HG02973 (cell line): ENCODE measurements at regions not wholly inside any gene's neighbourhood (a gene's known extent, or its start where the extent isn't known, plus 50 kb on each side); places are given as distances from the start of the nearest gene placed in this dataset.
"Not testable (repeated sequence)": the region's sequence is repeated elsewhere in the genome, so short reads cannot be mapped to it uniquely, and the experiment has no call there.

ENCODE experiments used
- ATAC-seq: cut with Tn5 transposase; IDR thresholded peaks from one replicate; pipeline ENCODE4 v1.9.1; 2021; ENCODE audit warnings: moderate library complexity; ENCODE audit not compliant: unreplicated experiment

- not testable (repeated sequence) for ATAC-seq
Measured at GRCh38 chrX:122140219-122140618, 1043.9 kb upstream of the GRIA3 start.

DNA sequence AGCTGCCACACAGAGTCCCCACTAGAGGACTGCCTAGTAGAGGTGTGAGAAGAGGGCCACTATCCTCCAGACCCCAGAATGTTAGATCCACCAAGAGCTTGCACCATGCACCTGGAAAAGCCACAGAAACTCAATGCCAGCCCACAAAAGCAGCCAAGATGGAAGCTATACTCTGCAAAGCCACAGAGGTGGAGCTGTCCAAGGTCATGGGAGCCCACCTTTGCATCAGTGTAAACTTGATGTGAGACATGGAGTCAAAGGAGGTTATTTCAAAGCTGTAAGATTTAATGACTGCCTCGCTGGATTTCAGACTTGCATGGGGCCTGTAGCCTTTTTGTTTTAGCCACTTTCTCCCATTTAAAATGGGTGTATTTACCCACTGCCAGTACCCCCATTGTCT lies 1030.1 kb upstream of the GRIA3 start:
- no peak for ATAC-seq

DNA sequence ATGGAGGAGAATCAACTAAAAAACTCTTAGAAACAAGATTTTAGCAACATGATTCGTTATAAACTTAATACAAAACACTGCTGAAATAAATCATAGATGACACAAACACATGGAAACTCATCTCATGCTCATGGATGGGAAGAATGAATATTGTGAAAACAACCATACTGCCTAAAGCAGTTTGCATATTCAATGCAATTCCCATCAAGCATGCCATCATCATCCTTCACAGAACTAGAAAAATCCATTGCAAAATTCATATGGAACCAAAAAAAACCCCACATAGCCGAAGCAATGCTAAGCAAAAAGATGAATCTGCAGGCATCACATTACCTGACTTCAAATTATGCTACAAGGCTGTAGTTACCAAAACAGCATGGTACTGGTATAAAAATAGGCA lies 1015.8 kb upstream of the GRIA3 start:
- no peak for ATAC-seq

DNA sequence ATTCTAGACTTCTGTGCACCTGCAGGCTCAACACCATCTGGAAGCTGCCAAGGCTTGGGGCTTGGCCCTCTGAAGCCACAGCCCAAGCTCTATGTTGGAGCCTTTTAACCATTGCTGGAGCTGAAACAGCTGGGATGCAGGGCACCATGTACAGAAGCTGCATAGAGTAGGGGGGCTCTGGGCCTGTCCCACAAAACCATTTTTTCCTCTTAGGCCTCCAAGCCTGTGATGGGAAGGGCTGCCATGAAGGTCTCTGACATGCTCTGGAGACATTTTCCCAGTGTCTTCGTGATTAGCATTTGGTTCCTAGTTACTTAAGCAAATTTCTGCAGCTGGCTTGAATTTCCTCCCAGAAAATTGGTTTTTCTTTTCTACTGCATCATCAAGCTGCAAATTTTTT lies 999.3 kb upstream of the GRIA3 start:
- ATAC-seq = no peak

GRCh38 chrX:122187069-122187713 lies 996.9 kb upstream of the GRIA3 start:
- no peak for ATAC-seq

- no peak for ATAC-seq
Measured at GRCh38 chrX:122188751-122189150, 995.3 kb upstream of the GRIA3 start.

DNA sequence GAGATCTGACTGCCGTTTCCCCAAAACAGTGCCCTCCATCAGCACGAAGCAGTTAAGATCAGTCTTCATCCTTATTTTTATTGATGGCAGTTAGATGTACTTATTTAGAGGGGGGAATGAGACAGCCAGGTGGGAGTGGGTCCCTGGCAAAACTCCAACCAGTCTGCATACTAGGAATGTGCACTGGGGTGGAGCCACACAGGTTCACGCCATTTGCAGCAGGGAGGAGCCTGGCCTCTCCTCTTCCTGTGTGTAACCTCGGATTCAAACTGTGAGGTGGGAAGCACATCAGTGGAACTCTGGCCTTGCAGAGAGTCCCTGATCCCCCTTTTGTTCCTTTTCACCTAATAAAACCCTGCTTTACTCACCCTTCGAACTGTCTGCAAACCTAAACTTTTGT lies 987.7 kb upstream of the GRIA3 start:
- no peak for ATAC-seq

DNA sequence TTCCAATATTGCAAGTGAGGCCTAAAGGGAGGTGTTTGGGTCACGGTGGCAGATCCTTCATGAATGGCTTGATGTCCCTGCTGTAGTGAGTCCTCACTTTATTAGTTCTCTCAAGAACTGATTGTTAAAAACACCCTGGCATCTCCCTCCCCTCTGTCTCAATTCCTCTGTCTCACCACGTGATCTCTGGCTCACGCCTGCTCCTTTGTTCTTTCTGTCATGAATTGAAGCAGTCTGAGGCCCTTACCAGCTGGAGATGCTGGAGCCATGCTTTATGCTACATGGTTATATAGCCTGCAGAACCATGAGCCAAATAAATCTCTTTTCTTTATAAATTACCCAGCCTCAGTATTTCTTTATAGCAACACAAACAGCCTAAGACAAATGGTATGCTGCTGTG lies 980.7 kb upstream of the GRIA3 start:
- ATAC-seq = no peak

DNA sequence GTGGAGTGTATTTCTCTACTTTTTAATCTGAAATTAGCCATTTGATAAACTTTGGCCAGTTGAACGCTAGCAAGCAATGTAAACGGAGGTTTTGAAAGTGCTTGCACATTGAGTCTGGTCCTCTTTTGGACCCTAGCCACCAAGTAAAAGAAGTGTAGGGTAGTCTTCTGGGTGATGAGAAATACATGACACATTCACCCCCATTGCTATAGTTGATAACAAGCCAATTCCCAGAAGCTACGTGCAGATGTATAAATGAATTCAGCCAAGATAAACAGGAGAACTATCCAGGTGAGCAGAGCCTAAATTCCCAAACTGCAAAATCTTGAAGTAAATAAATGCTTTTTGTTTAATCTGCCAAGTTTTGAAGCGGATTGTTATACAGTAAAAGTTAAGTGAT lies 965.4 kb upstream of the GRIA3 start:
- no peak for ATAC-seq

GRCh38 chrX:122219226-122219625 lies 964.9 kb upstream of the GRIA3 start:
- no peak for ATAC-seq

DNA sequence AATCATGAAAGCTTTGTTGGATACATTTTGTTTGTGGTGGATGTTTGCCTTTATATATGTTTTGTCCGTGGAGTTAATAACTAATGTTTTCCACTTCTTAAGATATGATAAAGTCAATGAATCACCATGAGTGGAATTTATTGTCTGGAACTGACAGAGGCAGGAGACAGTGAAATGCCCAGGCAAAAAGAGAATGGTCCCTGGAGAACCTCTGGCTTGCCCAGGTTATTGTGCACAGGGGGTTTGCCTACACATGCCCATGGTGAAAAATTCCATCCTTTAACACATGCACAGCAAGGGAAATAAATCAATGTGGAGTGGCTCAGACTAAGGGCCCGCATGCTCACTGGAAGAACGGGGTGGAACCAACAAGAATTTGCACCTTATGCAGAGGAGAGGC lies 964.3 kb upstream of the GRIA3 start:
- no peak for ATAC-seq

DNA sequence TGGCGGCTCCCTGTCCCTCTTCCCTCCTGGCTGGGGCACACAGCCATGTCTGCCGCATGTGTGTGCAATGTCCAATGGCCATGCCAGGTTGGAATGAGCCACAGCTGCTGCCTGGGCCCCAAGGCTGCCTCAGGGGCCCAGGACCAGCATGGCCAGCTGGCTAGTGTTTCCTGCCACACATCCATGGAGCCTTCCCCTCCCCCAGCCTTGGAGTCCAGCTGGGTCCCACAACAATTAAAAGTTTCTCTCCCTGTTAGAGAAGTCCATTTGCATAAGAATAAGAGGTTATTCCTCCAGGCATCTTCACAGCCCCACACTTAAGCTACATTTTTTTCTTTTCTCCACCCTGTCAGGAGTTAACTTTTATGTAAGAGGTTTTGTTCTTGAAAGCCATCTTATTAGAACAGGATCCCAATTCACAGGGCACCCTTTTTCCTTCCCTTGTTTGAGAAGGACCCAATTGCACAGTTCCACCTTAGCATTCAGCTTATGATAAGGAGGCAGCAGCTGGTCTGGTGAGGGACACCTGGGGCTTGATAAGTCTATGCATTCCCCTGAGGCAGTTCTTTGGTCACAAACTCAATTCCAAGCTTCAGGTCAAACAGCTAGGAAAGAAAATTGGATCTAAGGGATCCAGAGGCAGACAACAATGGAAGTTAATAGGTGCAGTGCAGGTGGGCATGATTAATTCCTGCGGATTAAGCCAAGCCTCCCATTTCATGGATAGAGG lies 963.3 kb upstream of the GRIA3 start:
- no peak for ATAC-seq

DNA sequence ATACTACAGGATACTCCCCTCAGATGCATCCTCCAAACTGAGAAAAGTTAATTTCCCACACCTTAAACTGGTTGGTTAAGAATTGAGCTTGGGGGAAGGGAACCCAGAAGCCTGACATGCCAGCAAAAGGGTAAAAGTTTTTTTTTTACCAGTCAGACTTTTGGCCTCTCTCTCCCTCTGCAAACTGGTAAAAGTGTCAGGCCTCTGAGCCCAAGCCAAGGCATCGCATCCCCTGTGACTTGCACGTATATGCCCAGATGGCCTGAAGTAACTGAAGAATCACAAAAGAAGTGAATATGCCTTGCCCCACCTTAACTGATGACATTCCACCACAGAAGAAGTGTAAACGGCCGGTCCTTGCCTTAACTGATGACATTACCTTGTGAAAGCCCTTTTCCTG lies 962.3 kb upstream of the GRIA3 start:
- ATAC-seq = not testable (repeated sequence)

- ATAC-seq = not testable (repeated sequence)
Measured at GRCh38 chrX:122224137-122224536, 959.9 kb upstream of the GRIA3 start.

- no peak for ATAC-seq
Measured at GRCh38 chrX:122238801-122239200, 945.3 kb upstream of the GRIA3 start.

DNA sequence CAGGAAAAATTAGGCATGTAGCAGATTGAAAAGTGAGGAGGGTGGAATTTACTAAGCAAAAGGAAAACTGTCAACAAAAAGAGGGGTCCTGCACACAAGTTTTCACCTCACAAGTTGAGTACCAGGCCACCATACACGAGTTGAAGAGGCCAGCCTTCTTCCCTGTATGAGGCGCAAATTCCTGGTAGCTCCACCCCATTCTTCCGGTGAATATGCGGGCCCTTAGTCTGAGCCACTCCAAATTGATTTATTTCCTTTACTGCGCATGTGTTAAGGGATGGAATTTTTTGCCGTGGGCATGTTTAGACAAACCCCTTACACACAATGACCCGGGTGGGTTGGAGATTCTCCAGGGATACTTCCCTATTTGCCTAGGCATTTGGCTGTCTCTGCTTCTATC lies 942.1 kb upstream of the GRIA3 start:
- no peak for ATAC-seq

DNA sequence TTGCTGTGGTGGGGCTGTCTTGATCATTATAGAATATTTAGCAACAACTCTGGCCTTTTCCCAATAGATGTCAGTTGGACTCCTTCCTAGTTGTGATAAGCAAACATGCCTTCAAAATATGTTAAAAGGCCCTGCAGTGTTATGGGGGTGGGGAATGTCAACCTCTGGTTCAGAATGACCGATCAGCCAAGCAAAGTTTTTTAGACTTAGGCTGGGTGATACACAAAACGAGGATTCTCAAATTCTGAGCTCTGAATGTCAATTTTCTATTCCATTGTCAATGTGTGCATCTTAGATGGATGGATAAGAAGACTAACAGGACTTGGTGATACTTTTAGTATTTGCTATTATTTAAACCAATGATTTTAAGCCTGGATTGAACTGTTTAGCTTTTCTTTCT lies 940.0 kb upstream of the GRIA3 start:
- ATAC-seq = no peak

GRCh38 chrX:122245175-122245574 lies 938.9 kb upstream of the GRIA3 start:
- no peak for ATAC-seq

DNA sequence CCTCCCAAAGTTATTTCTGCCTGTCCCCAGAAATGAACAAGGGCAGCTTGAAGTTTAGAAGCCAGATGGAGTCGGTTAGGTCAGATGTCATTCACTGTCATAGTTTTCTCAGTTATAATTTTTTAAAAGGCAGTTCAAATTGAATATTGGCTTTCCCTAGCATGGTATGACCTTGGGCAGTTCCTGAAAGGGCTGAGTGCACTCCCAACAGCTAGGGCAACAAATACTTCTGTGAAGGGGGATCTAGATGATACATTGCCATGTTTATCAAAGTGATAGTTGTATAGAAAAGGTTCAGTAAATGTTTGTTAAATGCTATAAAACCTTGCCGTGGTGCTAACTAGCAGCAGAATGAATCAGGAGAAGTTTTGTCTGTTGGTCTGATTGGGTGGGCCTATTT lies 938.1 kb upstream of the GRIA3 start:
- ATAC-seq = no peak

GRCh38 chrX:122246937-122247336 lies 937.1 kb upstream of the GRIA3 start:
- ATAC-seq = no peak

DNA sequence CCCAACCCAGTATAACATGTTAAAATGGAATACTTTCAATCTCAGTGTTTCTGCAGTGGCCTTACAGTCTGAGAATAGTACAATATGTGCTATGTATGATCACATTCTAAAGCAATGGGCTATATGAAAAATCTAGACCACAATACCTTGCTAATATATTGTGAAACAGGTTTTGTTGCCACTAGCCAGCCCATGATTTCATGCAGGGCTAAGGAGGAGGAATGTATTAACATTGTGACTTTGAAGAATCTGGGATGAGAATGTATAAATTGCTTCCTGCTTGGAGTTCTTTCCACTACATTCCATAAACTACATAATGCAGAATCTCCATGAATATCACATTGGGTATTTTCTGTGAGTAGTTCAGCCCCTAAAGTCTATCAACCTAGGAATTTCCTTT lies 935.4 kb upstream of the GRIA3 start:
- no peak for ATAC-seq

- no peak for ATAC-seq
Measured at GRCh38 chrX:122252454-122252853, 931.6 kb upstream of the GRIA3 start.

- no peak for ATAC-seq
Measured at GRCh38 chrX:122268353-122268752, 915.7 kb upstream of the GRIA3 start.
